ENCODE measurements at regions not wholly inside any gene's neighbourhood (a gene's known extent, or its start where the extent isn't known, plus 50 kb on each side); places are given as distances from the start of the nearest gene placed in this dataset.

DNA sequence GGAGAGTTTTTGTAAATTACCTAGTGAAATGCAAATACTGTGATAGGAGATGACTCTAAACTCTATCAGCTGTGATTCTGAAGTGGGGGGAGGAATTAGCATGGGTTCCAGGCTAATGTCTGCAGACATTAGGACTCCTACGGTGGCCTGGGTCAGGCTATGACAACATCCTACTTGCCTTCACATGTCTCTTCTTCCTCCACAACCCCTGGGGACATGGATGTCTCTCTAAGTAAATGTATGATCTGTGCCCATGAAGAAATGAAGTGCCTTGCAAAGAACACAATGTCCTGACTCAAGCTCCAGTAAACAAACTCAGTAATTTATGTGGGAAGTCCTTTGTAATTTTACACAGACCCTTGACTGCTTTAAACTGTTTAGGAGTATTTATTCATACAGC lies 165.8 kb upstream of the EEF1E1 start:
- no peak for TF ChIP-seq CTCF (IDR thresholded peaks at IDR 0.05)
- H3K4me3 ChIP-seq = no peak overlapping the region
- DNase-seq (ENCODE audit: low spot score) = no peak
- H3K27ac ChIP-seq = no peak overlapping the region

- Histone ChIP-seq H3K27ac (no peak overlapping the region), H3K4me3 (no peak overlapping the region)
- no peak for DNase-seq (ENCODE audit: low spot score)
- no peak for TF ChIP-seq CTCF (IDR thresholded peaks at IDR 0.05)
These were observed 158.3 kb upstream of the EEF1E1 start for GRCh38 chr6:8260610-8261009.

- H3K27ac ChIP-seq = no peak overlapping the region
- no peak overlapping the region for H3K4me3 ChIP-seq
- no peak for TF ChIP-seq CTCF (IDR thresholded peaks at IDR 0.05)
- no peak for DNase-seq (ENCODE audit: low spot score)
These were observed 144.1 kb upstream of the EEF1E1 start for GRCh38 chr6:8246403-8246802.

DNA sequence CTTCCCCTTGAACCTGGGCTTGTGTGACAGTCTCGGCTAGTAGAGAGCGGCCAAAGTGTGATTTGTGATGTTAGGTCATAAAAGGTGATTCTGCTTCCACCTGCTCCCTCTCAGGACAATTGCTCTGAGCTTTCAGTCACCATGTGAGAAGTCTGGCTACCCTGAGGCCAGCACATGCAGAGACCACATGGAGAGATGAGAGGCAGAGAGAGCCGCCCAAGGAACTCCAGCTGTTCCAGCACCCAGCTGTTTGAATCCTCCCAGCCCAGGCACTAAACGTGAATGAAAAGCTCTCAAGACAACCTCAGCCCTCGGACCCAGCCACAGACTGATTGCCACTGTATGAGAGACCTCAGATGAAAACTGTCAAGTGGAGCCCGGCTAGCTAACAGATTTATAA lies 143.4 kb upstream of the EEF1E1 start:
- no peak overlapping the region for H3K27ac ChIP-seq
- TF ChIP-seq CTCF (IDR thresholded peaks at IDR 0.05) = no peak
- DNase-seq (ENCODE audit: low spot score) = no peak
- H3K4me3 ChIP-seq = no peak overlapping the region

DNA sequence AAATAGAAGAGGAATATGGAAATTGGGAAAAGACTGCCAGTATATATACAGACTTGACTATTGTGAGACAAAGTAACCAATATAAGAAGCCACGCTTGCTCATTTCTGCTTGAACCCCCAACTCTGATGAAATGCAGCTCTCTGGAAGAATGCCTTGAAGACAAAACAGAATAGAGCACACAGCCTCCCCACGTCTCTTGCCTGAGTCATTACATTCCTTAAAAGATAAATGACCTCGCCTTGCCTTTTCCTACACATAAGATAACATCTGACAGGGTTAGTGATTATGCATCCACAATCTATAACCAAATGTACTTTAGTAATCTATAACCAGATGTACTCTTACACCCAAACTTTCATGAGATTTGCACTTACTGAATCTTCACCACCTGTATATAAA lies 141.1 kb upstream of the EEF1E1 start:
- no peak overlapping the region for H3K4me3 ChIP-seq
- DNase-seq (ENCODE audit: low spot score) = no peak
- no peak for TF ChIP-seq CTCF (IDR thresholded peaks at IDR 0.05)
- no peak overlapping the region for H3K27ac ChIP-seq

GRCh38 chr6:8242885-8243284 lies 140.5 kb upstream of the EEF1E1 start:
- Histone ChIP-seq H3K27ac (no peak overlapping the region), H3K4me3 (no peak overlapping the region)
- DNase-seq (ENCODE audit: low spot score) = no peak
- TF ChIP-seq CTCF (IDR thresholded peaks at IDR 0.05) = no peak

DNA sequence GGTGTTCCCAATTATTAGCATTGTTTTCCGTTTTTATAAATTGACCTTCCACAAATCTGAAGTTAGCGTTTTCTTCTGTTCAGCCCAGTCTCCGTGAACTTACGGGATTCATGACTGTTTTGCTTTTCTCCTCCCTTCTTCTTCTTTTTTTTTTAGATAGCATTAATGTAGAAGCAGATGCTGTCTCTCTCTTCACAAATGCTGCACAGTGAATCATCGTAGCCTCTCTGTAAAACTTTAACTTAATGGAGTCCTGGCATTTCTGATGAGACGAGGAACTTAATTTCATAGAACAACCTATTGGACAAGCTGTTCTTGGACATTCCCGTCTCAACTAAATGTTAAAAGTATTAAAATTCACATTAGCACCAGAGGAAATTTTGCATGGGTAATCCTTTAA lies 138.0 kb upstream of the EEF1E1 start:
- no peak for DNase-seq (ENCODE audit: low spot score)
- H3K27ac ChIP-seq = no peak overlapping the region
- no peak overlapping the region for H3K4me3 ChIP-seq
- TF ChIP-seq CTCF (IDR thresholded peaks at IDR 0.05) = no peak
